B cell (primary cell): ENCODE measurements at regions not wholly inside any gene's neighbourhood (a gene's known extent, or its start where the extent isn't known, plus 50 kb on each side); places are given as distances from the start of the nearest gene placed in this dataset.

Experiments
- ATAC-seq: fragments of 200-7000 bp; cut with Tn5 transposase; one replicate; pipeline ENCODE4 v1.10.0; 2021; ENCODE audit warnings: low read depth, mild to moderate bottlenecking, moderate number of reproducible peaks, moderate library complexity
- CTCF ChIA-PET: fragments of 350-600 bp; sonication (Branson Sonifier 250); formaldehyde crosslinking; loops from one replicate; lab custom pipeline; 2021; ENCODE audit warnings: antibody characterized with exemption, inconsistent platforms; lab: Charles Lee
- POLR2A ChIA-PET: fragments of 350-600 bp; sonication (Branson Sonifier 250); formaldehyde crosslinking; loops from one replicate; lab custom pipeline; 2021; ENCODE audit warnings: antibody characterized with exemption; lab: Charles Lee
- DNase-seq: peaks from one replicate; pipeline ENCODE4 v3.0.0; 2013
- H2AFZ ChIP-seq: 2 replicates; pipeline ENCODE4 v1.6.1; 2012; ENCODE audit warnings: mild to moderate bottlenecking, low read depth, low read length; ENCODE audit not compliant: insufficient read depth, poor library complexity, severe bottlenecking
- H3K27ac ChIP-seq, 2 donors: 1 replicate in 1 of 2; 2 replicates in 1 of 2; pipeline ENCODE4 v1.5.1; 2012 to 2013; ENCODE audit warnings: low read length in 2 of 2, mild to moderate bottlenecking in 2 of 2, moderate library complexity in 1 of 2
- H3K27me3 ChIP-seq, 4 experiments: fragments of 200-600 bp in 1 of 4; sonication (generic) in 1 of 4; replicated peaks in 1 of 4; 1 replicate in 2 of 4; 2 replicates in 2 of 4; pipeline versions ENCODE4 v1.6.1 to v1.7.0; 2013 to 2016; ENCODE audit warnings: low read length in 3 of 4, mild to moderate bottlenecking in 2 of 4, mixed read lengths in 1 of 4, moderate library complexity in 1 of 4; ENCODE audit not compliant: insufficient read depth in 4 of 4, control insufficient read depth in 3 of 4; ENCODE audit errors: control extremely low read depth in 1 of 4
- H3K36me3 ChIP-seq, 2 experiments: replicated peaks in 1 of 2; 1 replicate in 1 of 2; 2 replicates in 1 of 2; pipeline versions ENCODE4 v1.6.1 to v1.7.1; 2013; ENCODE audit warnings: low read length in 1 of 2; ENCODE audit not compliant: insufficient read depth in 2 of 2, control insufficient read depth in 1 of 2; ENCODE audit errors: control extremely low read depth in 1 of 2, extremely low read depth in 1 of 2
- H3K4me1 ChIP-seq, 2 donors: fragments of 200-600 bp in 1 of 2; sonication (generic) in 1 of 2; 1 replicate in 1 of 2; 2 replicates in 1 of 2; pipeline versions ENCODE4 v1.5.1 to v1.6.1; 2013 to 2017; ENCODE audit warnings: low read length in 2 of 2; ENCODE audit not compliant: control insufficient read depth in 2 of 2, insufficient read depth in 2 of 2
- H3K4me2 ChIP-seq: replicated peaks from 2 replicates; pipeline ENCODE3; 2012; ENCODE audit warnings: mild to moderate bottlenecking, low read depth, low read length; ENCODE audit not compliant: poor library complexity, severe bottlenecking
- H3K4me3 ChIP-seq, 5 experiments: fragments of 200-600 bp in 1 of 5; sonication (generic) in 1 of 5; 1 replicate in 3 of 5; 2 replicates in 2 of 5; pipeline versions ENCODE4 v1.5.1 to v1.7.0; 2011 to 2016; ENCODE audit warnings: low read length in 4 of 5, mild to moderate bottlenecking in 4 of 5, low read depth in 2 of 5, control low read depth in 1 of 5, moderate library complexity in 1 of 5; ENCODE audit not compliant: insufficient read depth in 1 of 5; ENCODE audit errors: control extremely low read depth in 1 of 5, extremely low read depth in 1 of 5
- H3K79me2 ChIP-seq: fragments of 200-600 bp; sonication (generic); one replicate; pipeline ENCODE4 v1.6.0; 2016; ENCODE audit warnings: low read length; ENCODE audit not compliant: control insufficient read depth, insufficient read depth
- H3K9ac ChIP-seq: fragments of 200-600 bp; sonication (generic); 2 replicates; pipeline ENCODE4 v1.6.1; 2017; ENCODE audit warnings: mild to moderate bottlenecking, low read length, moderate library complexity
- H3K9me3 ChIP-seq, 3 donors: one replicate each; pipeline versions ENCODE4 v1.6.1 to v1.7.1; 2013; ENCODE audit warnings: low read length in 2 of 3; ENCODE audit not compliant: control insufficient read depth in 2 of 3, insufficient read depth in 1 of 3; ENCODE audit errors: control extremely low read depth in 1 of 3
- H4K20me1 ChIP-seq: 2 replicates; pipeline ENCODE4 v1.6.0; 2012; ENCODE audit warnings: mild to moderate bottlenecking, low read length; ENCODE audit not compliant: insufficient read depth, control insufficient read depth, poor library complexity, severe bottlenecking
- H3K27ac Mint-ChIP-seq: one replicate; pipeline ENCODE4 v1.8.0; 2021; ENCODE audit warnings: mixed read lengths
- H3K27me3 Mint-ChIP-seq: one replicate; pipeline ENCODE4 v1.8.0; 2021; ENCODE audit warnings: mixed read lengths
- H3K4me1 Mint-ChIP-seq: one replicate; pipeline ENCODE4 v1.8.0; 2021; ENCODE audit warnings: mixed read lengths
- H3K4me3 Mint-ChIP-seq: one replicate; pipeline ENCODE4 v1.8.0; 2021; ENCODE audit warnings: mixed read lengths
- H3K9me3 Mint-ChIP-seq: one replicate; pipeline ENCODE4 v1.8.0; 2022; ENCODE audit warnings: mixed read lengths; ENCODE audit not compliant: insufficient read depth
- EZH2 ChIP-seq: IDR thresholded peaks from 2 replicates; pipeline ENCODE4 v1.6.1; 2012; ENCODE audit warnings: borderline replicate concordance, low read depth, mild to moderate bottlenecking, moderate library complexity, low read length; ENCODE audit not compliant: insufficient read depth, poor library complexity, severe bottlenecking
- WGBS: methylation state at CpG from one replicate; pipeline ENCODE4 v1.1.5; 2013; ENCODE audit warnings: missing lambda C conversion rate; ENCODE audit not compliant: insufficient coverage; 5-methylcytosine and 5-hydroxymethylcytosine counted together
- intact Hi-C: fragments of 100-400 bp; cut with micrococcal nuclease; formaldehyde crosslinking; loops from one replicate; pipeline ENCODE4 v1.10.0; 2022
- TF ChIP-seq, protein P1 (sequence below): fragments of 200-600 bp; IDR thresholded peaks from one replicate; pipeline ENCODE4 v1.8.0; 2022; ENCODE audit warnings: antibody characterized with exemption, mild to moderate bottlenecking

DNA sequence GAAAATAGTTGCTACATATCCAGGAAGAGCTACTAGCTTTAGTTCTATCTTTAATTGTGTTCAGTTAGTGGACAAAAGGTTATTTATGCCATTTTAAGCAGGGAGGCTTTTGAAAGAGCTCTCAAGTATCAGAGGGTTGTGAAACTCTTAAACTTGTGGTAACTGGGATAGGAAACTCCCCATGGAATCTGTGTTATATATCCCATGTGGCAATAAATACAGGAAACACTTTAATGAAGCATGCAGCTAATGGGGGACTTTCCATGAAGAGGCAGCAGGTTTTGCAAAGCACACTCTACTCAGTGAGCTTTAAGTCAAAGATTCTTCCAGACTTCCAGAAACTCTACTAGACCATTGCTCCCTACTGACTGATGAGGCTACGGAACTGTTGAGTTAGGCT, 805.0 kb upstream of the C9orf72 start:
- POLR2A ChIA-PET: no interaction called here
- intact Hi-C loops: no loop called here
- WGBS: no CpG with 5 or more reads among the region's 1 CpG

DNA sequence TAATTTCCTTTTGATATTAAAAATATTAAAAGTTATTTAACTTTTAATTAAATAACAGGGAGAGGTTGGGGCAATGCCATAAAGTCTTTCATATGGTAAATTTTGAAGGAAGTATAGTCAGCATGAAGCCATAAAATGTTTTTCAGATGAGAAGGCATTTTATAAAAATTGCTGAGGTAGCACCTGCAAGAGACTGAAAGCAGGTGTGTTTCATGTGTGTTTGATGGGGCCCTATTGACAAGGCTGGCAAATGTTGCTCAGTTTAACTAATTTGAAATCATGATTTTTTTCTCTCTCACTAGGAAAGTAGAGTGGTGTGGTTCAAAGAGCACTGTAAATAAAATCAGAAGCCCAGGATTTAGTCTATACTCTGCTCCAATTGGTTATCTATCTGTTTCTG, 805.8 kb upstream of the C9orf72 start:
- TF ChIP-seq, protein P1, sequence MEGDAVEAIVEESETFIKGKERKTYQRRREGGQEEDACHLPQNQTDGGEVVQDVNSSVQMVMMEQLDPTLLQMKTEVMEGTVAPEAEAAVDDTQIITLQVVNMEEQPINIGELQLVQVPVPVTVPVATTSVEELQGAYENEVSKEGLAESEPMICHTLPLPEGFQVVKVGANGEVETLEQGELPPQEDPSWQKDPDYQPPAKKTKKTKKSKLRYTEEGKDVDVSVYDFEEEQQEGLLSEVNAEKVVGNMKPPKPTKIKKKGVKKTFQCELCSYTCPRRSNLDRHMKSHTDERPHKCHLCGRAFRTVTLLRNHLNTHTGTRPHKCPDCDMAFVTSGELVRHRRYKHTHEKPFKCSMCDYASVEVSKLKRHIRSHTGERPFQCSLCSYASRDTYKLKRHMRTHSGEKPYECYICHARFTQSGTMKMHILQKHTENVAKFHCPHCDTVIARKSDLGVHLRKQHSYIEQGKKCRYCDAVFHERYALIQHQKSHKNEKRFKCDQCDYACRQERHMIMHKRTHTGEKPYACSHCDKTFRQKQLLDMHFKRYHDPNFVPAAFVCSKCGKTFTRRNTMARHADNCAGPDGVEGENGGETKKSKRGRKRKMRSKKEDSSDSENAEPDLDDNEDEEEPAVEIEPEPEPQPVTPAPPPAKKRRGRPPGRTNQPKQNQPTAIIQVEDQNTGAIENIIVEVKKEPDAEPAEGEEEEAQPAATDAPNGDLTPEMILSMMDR: no peak
- no peak for TF ChIP-seq EZH2
- ChIA-PET POLR2A (no interaction called here), CTCF (no interaction called here)
- Mint-ChIP-seq H3K27me3 (no peaks in the 10 kb centered on the region), H3K4me1 (no peaks in the 10 kb centered on the region), H3K4me3 (no peak overlapping the region), H3K27ac (no peak overlapping the region), H3K9me3 (no peaks in the 10 kb centered on the region)
- Histone ChIP-seq H3K79me2 (no peaks in the 10 kb centered on the region), H3K27ac (no peak overlapping the region), H3K36me3 (no peaks in the 10 kb centered on the region), H3K27me3 (no peaks in the 10 kb centered on the region), H3K4me3 (no peak overlapping the region), H3K4me1 (no peaks in the 10 kb centered on the region), H3K9me3 (no peaks in the 10 kb centered on the region), H3K4me2 (no peak overlapping the region), H2AFZ (no peak overlapping the region), H4K20me1 (no peaks in the 10 kb centered on the region), H3K9ac (no peak overlapping the region)
- intact Hi-C loops: no loop called here
- ATAC-seq (no peak), DNase-seq (no peak)

More for the DNA sequence above, 805.0 kb upstream of the C9orf72 start:
- Histone ChIP-seq H3K9ac (no peak overlapping the region), H3K4me3 (no peak overlapping the region), H3K4me1 (no peaks in the 10 kb centered on the region), H2AFZ (no peak overlapping the region), H3K27ac (no peak overlapping the region), H3K4me2 (no peak overlapping the region), H3K27me3 (no peaks in the 10 kb centered on the region), H3K79me2 (no peaks in the 10 kb centered on the region), H3K9me3 (no peaks in the 10 kb centered on the region), H3K36me3 (no peaks in the 10 kb centered on the region), H4K20me1 (no peaks in the 10 kb centered on the region)
- CTCF ChIA-PET: interaction anchor here (0.6 kb wide), 1 partner anchor 89 kb away, joined by 3 read pairs; no protein-coding TSS in a partner anchor
- TF ChIP-seq, protein P1: no peak
- no peak for TF ChIP-seq EZH2
- Mint-ChIP-seq H3K4me1 (no peaks in the 10 kb centered on the region), H3K27ac (no peak overlapping the region), H3K27me3 (no peaks in the 10 kb centered on the region), H3K9me3 (no peaks in the 10 kb centered on the region), H3K4me3 (no peak overlapping the region)
- no peak for ATAC-seq
- DNase-seq: no peak
